ENCODE measurements at regions not wholly inside any gene's neighbourhood (a gene's known extent, or its start where the extent isn't known, plus 50 kb on each side); places are given as distances from the start of the nearest gene placed in this dataset.

GRCh38 chr1:29471487-29472313 lies 235.4 kb downstream of the PTPRU start (continued):
- TF ChIP-seq FOXA1 (IDR thresholded peaks at IDR 0.05) (no peak), FOXA1 (CRISPR knock-in tag; IDR thresholded peaks at IDR 0.05) (no peak), IKZF1 (IDR thresholded peaks at IDR 0.05) (no peak), ADNP (CRISPR knock-in tag; IDR thresholded peaks at IDR 0.05) (no peak), GABPA (IDR thresholded peaks at IDR 0.05; ENCODE audit: low read depth, low read length) (no peak), GABPA (CRISPR knock-in tag; IDR thresholded peaks at IDR 0.05; ENCODE audit: low read depth) (no peak), HBP1 (CRISPR knock-in tag; IDR thresholded peaks at IDR 0.05; ENCODE audit: low read depth) (no peak), ZNF597 (CRISPR knock-in tag; IDR thresholded peaks at IDR 0.05) (no peak), RFX3 (CRISPR knock-in tag; IDR thresholded peaks at IDR 0.05) (no peak), ZNF703 (CRISPR knock-in tag; IDR thresholded peaks at IDR 0.05; ENCODE audit: borderline replicate concordance) (no peak), ZNF569 (CRISPR knock-in tag; IDR thresholded peaks at IDR 0.05; ENCODE audit: borderline replicate concordance) (no peak), PRDM4 (CRISPR knock-in tag; IDR thresholded peaks at IDR 0.05; ENCODE audit: borderline replicate concordance) (no peak), DDIT3 (CRISPR knock-in tag; IDR thresholded peaks at IDR 0.05) (no peak), EED (CRISPR knock-in tag; IDR thresholded peaks at IDR 0.05) (no peak), AKAP8 (CRISPR knock-in tag; IDR thresholded peaks at IDR 0.05) (no peak), EZH2 (conservative IDR thresholded peaks at IDR 0.05; ENCODE audit: low read depth, low read length) (no peak), ZNF782 (CRISPR knock-in tag; IDR thresholded peaks at IDR 0.05; ENCODE audit: borderline replicate concordance) (no peak), HMG20A (CRISPR knock-in tag; IDR thresholded peaks at IDR 0.05; ENCODE audit: borderline replicate concordance) (no peak), NCOA2 (CRISPR knock-in tag; IDR thresholded peaks at IDR 0.05) (peak; percentile 70), CREBL2 (CRISPR knock-in tag; IDR thresholded peaks at IDR 0.05; ENCODE audit: borderline replicate concordance) (no peak), TEAD3 (CRISPR knock-in tag; optimal IDR thresholded peaks at IDR 0.05; ENCODE audit: borderline replicate concordance) (no peak), CC2D1A (CRISPR knock-in tag; IDR thresholded peaks at IDR 0.05) (no peak), MLLT10 (CRISPR knock-in tag; IDR thresholded peaks at IDR 0.05) (no peak), HES4 (CRISPR knock-in tag; IDR thresholded peaks at IDR 0.05; ENCODE audit: borderline replicate concordance) (no peak), SAFB2 (CRISPR knock-in tag; IDR thresholded peaks at IDR 0.05; ENCODE audit: borderline replicate concordance, low read depth) (no peak), ZNF768 (CRISPR knock-in tag; IDR thresholded peaks at IDR 0.05) (peak; percentile 99), RXRA (CRISPR knock-in tag; IDR thresholded peaks at IDR 0.05) (no peak), GATAD1 (CRISPR knock-in tag; IDR thresholded peaks at IDR 0.05) (no peak), REL (CRISPR knock-in tag; conservative IDR thresholded peaks at IDR 0.05) (no peak)
